Spinal cord (tissue), 9 donors: ENCODE measurements at regions not wholly inside any gene's neighbourhood (a gene's known extent, or its start where the extent isn't known, plus 50 kb on each side); places are given as distances from the start of the nearest gene placed in this dataset.
A peak's percentile ranks its signal among the peaks of the same experiment; 100 is the strongest.

Experiments
- DNase-seq, 6 donors: peaks; one replicate each; pipeline versions ENCODE4 v3.0.0 to v3.0.0-alpha.2; 2013 to 2015; ENCODE audit warnings: low spot score in 6 of 6, low read depth in 4 of 6
- H3K27ac ChIP-seq: one replicate; pipeline ENCODE4 v1.5.1; 2013; ENCODE audit warnings: low read depth, low read length, control low read depth
- H3K27me3 ChIP-seq: one replicate; pipeline ENCODE4 v1.6.1; 2013; ENCODE audit warnings: low read length; ENCODE audit not compliant: control insufficient read depth, insufficient read depth
- H3K36me3 ChIP-seq: one replicate; pipeline ENCODE4 v1.6.1; 2013; ENCODE audit warnings: low read length; ENCODE audit not compliant: control insufficient read depth, insufficient read depth
- H3K4me1 ChIP-seq: one replicate; pipeline ENCODE4 v1.6.1; 2013; ENCODE audit warnings: low read length; ENCODE audit not compliant: control insufficient read depth, insufficient read depth
- H3K4me3 ChIP-seq: one replicate; pipeline ENCODE4 v1.5.1; 2013; ENCODE audit warnings: low read depth, low read length, control low read depth
- H3K9me3 ChIP-seq: one replicate; pipeline ENCODE4 v1.6.1; 2013; ENCODE audit warnings: low read length; ENCODE audit not compliant: control insufficient read depth, insufficient read depth
- WGBS: methylation state at CpG from one replicate; pipeline ENCODE4 v1.1.5; 2013; ENCODE audit warnings: missing lambda C conversion rate; ENCODE audit not compliant: insufficient coverage; 5-methylcytosine and 5-hydroxymethylcytosine counted together
- donor health status: healthy.

DNA sequence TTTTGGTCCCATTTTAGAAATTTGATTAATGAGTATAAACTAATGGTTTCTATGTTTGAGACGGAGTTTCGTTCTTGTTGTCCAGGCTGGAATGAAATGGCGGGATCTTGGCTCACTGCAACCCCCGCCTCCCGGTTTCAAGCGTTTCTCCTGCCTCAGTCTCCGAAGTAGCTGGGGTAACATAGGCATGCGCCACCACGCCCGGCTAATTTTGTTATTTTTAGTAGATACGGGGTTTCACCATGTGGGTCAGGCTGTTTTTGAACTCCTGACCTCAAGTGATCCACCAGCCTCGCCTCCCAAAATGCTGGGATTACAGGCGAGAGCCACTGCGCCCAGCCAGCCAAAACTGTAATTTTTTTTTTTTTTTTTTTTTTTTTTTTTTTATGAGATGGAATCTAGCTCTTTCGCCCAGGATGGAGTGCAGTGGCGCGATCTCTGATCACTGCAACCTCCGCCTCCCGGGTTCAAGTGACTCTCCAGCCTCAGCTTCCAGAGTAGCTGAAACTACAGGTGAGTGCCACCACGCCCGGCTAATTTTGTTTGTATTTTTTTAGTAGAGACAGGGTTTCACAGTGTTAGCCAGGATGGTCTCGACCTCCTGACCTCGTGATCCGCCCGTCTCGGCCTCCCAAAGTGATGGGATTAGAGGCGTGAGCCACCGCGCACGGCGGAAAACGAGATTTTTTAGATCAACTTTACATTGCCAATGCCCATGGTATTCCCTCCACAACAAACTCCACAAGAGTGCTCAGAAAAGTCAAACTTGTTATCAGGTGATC lies 127.8 kb downstream of the HFE start:
- Histone ChIP-seq H3K36me3 (no peaks in the 10 kb centered on the region), H3K27ac (peak overlapping the region; percentile 100), H3K27me3 (no peaks in the 10 kb centered on the region), H3K9me3 (no peaks in the 10 kb centered on the region), H3K4me1 (peaks cover 30% of the 10 kb centered on the region), H3K4me3 (peak overlapping the region; percentile 95)
- WGBS: 27% methylated on average over 22 of the region's 32 CpGs
- DNase-seq: peak in 2 of 6 donors; percentile 14 to 41

DNA sequence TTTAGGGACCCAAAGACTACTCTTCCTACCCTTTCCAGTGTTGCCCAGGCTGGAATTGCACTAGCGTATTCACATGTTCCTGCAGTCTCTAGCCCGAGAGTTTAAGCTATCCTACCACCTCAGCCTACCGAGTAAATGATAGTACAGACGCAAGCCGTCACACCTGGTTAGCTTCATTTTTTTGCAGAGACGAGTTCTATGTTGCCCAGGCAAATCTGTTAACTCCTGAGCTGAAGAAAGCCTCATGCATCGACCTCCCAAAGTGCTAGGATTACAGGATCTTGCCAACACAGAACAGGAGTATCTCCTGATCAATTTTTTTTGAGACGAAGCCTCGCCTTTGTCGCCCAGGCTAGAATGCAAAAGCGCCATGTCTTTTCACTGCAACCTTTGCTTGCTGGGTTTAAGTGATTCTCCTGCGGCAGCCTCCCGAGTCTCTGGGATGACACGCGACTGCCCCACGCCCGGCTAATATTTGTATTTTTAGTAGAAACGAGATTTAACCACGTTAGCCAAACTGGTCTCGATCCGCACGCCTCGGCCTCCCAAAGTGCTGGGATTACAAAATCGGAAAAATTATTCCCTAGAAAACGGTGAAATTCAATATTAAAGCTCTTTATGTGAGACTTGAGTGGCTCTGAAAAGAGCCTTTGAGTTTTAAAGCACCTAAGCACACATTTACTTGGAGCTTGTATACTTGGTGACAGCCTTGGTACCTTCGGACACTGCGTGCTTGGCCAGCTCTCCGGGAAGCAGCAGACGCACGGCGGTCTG lies 128.5 kb downstream of the HFE start:
- Histone ChIP-seq H3K27ac (peak overlapping the region; percentile 100), H3K4me3 (peak overlapping the region; percentile 95), H3K4me1 (peaks cover 30% of the 10 kb centered on the region), H3K9me3 (no peaks in the 10 kb centered on the region), H3K36me3 (no peaks in the 10 kb centered on the region), H3K27me3 (no peaks in the 10 kb centered on the region)
- peak in 2 of 6 donors; percentile 84 to 91 for DNase-seq
- 0% methylated on average over 18 of the region's 31 CpGs for WGBS

DNA sequence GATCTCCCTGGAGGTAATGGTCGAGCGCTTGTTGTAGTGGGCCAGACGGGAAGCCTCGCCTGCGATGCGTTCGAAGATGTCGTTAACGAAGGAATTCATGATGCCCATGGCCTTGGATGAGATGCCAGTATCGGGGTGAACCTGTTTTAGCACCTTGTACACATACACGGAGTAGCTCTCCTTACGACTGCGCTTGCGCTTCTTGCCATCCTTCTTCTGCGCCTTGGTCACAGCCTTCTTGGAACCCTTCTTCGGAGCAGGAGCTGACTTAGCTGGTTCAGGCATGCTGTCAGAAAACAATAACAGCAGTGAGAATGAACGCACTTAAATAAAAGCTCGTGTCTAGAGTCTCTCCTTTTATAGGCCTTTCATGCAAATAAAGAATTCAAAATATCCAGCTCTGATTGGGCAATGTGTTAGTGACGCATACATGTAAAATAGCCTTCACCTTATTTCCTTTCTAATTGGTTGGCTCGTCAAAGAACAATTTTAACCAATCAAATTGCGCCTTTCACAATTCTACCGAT lies 129.2 kb downstream of the HFE start:
- Histone ChIP-seq H3K4me1 (peaks cover 30% of the 10 kb centered on the region), H3K9me3 (no peaks in the 10 kb centered on the region), H3K4me3 (peak overlapping the region; percentile 95), H3K36me3 (no peaks in the 10 kb centered on the region), H3K27me3 (no peaks in the 10 kb centered on the region), H3K27ac (peak overlapping the region; percentile 100)
- peak in 5 of 6 donors; percentile 96 to 99 (median 98) for DNase-seq
- WGBS: 0% methylated on average over 16 of the region's 22 CpGs

DNA sequence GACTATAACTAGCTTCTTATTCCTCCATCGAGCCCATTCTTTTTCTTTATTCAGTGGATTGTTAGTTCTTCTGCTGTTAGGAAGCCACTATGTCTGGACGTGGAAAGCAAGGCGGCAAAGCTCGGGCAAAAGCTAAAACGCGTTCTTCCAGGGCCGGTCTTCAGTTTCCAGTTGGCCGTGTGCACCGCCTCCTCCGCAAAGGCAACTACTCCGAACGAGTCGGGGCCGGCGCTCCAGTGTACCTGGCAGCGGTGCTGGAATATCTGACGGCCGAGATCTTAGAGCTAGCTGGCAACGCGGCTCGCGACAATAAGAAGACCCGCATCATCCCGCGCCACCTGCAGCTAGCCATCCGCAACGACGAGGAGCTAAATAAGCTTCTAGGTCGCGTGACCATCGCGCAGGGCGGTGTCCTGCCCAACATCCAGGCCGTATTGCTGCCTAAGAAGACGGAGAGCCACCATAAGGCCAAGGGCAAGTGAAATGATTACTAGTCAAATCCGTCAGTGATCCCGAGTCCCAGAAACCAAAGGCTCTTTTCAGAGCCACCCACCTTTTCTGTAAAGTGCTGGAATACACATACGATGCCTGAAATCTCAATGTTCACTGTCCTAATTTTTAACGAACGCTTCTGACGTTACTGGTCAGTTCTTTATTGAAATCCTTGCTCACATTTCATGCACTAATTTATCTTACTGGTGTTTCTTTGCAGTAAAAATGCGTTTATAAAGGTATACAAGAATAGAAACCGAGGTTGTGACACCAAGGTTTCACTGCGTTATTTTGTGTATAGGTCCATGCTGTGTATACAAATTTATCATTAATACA lies 129.9 kb downstream of the HFE start:
- Histone ChIP-seq H3K4me3 (peak overlapping the region; percentile 95), H3K9me3 (no peaks in the 10 kb centered on the region), H3K36me3 (no peaks in the 10 kb centered on the region), H3K4me1 (peaks cover 30% of the 10 kb centered on the region), H3K27ac (peak overlapping the region; percentile 100), H3K27me3 (no peaks in the 10 kb centered on the region)
- peak in 1 of 6 donors; percentile 96 for DNase-seq
- under 1% methylated on average over 36 of the region's 44 CpGs for WGBS

DNA sequence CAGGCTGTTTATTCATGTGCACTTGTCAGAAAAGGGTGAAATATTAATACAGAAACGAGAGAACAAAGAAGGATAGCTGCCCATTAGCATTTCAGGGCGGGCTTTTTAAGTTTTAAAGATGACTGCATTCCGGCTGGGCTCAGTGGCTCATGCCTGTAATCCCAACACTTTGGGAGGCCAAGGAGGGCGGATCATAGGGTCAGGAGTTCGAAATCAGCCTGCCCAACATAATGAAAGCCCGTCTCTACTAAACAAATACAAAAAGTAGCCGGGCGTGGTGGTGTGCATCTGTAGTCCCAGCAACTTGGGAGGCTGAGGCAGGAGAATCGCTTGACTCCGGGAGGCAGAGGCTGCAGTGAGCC lies 130.5 kb downstream of the HFE start:
- H3K27me3 ChIP-seq: no peaks in the 10 kb centered on the region
- H3K36me3 ChIP-seq: no peaks in the 10 kb centered on the region
- peaks cover 30% of the 10 kb centered on the region for H3K4me1 ChIP-seq
- H3K4me3 ChIP-seq: peak overlapping the region; percentile 95
- peak overlapping the region; percentile 100 for H3K27ac ChIP-seq
- WGBS: 0% methylated on average over 4 of the region's 10 CpGs
- no peaks in the 10 kb centered on the region for H3K9me3 ChIP-seq
- DNase-seq: peak in 2 of 6 donors; percentile 69 to 78

DNA sequence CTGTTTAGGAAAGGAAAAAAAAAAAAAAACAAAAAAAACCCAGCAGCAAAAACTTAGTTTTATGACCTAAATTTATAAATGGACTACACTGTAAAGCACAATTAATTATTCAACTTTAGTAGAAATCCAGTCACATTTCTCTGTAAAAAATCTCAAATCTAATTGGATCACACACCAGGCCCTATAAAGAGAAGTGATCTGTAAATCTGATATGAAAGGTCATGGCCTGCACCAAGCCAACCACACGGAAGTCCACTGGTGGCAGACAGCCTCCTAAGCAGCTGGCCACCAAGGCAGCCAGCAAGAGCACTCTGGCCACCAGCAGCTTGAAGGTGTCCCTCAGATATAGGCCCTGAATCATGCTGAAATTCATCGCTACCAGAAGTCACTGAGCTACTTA lies 131.6 kb downstream of the HFE start:
- H3K36me3 ChIP-seq: no peaks in the 10 kb centered on the region
- 75% methylated on average over 2 of the region's 2 CpGs for WGBS
- no peak overlapping the region for H3K27ac ChIP-seq
- no peak overlapping the region for H3K4me3 ChIP-seq
- H3K27me3 ChIP-seq: no peaks in the 10 kb centered on the region
- no peak for DNase-seq
- H3K4me1 ChIP-seq: peaks cover 30% of the 10 kb centered on the region
- no peaks in the 10 kb centered on the region for H3K9me3 ChIP-seq

DNA sequence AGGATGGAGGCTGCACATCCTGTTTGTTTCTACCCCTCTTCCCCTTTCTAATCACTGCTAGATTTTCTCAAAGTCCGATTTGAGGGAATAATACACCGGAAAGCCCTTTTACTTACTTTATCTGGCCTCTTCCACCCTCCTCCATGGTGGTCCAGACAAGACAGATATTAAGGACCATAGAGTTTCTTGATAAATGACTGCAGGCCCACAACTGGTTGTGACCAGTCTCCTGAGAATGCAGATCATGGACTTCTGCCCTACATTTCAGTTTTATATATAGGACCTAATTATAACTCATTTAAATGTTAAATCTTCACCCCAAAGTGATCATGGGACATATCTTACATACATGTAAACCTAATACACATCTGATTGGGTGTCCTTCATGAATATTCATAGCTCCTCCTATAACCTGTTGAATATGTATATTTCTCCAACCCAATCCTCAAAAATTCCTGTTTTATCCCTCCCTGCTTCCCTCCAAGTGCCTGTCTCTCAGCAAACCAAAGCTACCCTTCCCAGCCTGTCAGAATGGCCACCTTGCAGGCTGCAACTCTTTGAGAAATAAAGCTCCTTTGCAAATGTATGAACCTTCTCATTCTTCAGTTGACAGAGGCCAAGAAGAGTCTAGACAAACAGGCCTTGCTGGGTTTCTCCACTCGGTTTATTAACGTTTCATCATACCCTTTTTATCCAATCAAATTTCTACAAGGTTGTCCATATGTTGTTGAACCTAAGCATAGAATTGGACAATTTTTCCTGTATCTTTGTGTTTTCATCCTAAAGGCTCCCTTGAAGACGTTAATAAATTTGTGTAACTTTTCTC lies 133.1 kb downstream of the HFE start:
- whole genome bisulfite sequencing: 92% methylated on average over 2 of the region's 5 CpGs
- peaks cover 27% of the 10 kb centered on the region for H3K4me1 ChIP-seq
- DNase-seq: no peak
- H3K27ac ChIP-seq: no peak overlapping the region
- H3K4me3 ChIP-seq: no peak overlapping the region
- H3K9me3 ChIP-seq: no peaks in the 10 kb centered on the region
- H3K36me3 ChIP-seq: no peaks in the 10 kb centered on the region
- no peaks in the 10 kb centered on the region for H3K27me3 ChIP-seq

DNA sequence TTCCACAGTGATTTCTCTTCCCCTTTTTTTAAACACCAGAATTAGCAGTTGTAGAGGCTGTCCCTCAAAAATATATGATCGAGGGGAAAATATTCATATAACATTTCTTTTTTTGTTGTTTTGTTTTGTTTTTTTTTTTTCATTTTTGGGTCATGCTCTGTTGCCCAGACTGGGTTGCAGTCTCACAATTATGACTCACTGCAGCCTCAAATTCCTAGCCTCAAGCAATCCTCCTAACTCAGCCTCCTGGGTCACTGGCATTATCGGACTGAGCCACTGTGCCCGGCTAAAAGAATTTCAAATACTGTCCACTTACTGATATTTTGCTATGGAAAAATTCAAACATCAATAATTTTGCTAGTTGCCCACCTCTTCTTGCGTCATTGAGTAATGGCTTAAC lies 134.0 kb downstream of the HFE start:
- Histone ChIP-seq H3K9me3 (no peaks in the 10 kb centered on the region), H3K27me3 (no peaks in the 10 kb centered on the region), H3K27ac (no peak overlapping the region), H3K4me3 (no peak overlapping the region), H3K4me1 (peaks cover 28% of the 10 kb centered on the region), H3K36me3 (no peaks in the 10 kb centered on the region)
- 100% methylated on average over 2 of the region's 4 CpGs for WGBS
- no peak for DNase-seq
